CD4-positive, alpha-beta T cell treated with Interleukin-17A for 4 hours (primary cell): ENCODE measurements at regions not wholly inside any gene's neighbourhood (a gene's known extent, or its start where the extent isn't known, plus 50 kb on each side); places are given as distances from the start of the nearest gene placed in this dataset.

ENCODE experiments used
- DNase-seq: peaks from one replicate; pipeline ENCODE4 v3.0.0-alpha.2; 2020; ENCODE audit warnings: mixed read lengths

GRCh38 chr11:8321876-8322275 lies 58.2 kb upstream of the LMO1 start:
- DNase-seq: no peak

- no peak for DNase-seq
These were observed 56.4 kb upstream of the LMO1 start for GRCh38 chr11:8320076-8320475.

GRCh38 chr11:8318536-8318935 lies 54.9 kb upstream of the LMO1 start:
- no peak for DNase-seq

- no peak for DNase-seq
These were observed 53.5 kb upstream of the LMO1 start for GRCh38 chr11:8317159-8317558.

- DNase-seq: no peak
These were observed 52.3 kb upstream of the LMO1 start for GRCh38 chr11:8315954-8316353.

- DNase-seq: no peak
These were observed 51.8 kb upstream of the LMO1 start for GRCh38 chr11:8315463-8315862.

- no peak for DNase-seq
These were observed 51.2 kb upstream of the LMO1 start for GRCh38 chr11:8314916-8315315.

- no peak for DNase-seq
These were observed 49.9 kb upstream of the LMO1 start for GRCh38 chr11:8313504-8314090.
